ENCODE measurements at regions not wholly inside any gene's neighbourhood (a gene's known extent, or its start where the extent isn't known, plus 50 kb on each side); places are given as distances from the start of the nearest gene placed in this dataset.

- DNase-seq, result no peak
Observed at GRCh38 chr2:14684516-14684915, 52.0 kb downstream of the LRATD1 start.

DNA sequence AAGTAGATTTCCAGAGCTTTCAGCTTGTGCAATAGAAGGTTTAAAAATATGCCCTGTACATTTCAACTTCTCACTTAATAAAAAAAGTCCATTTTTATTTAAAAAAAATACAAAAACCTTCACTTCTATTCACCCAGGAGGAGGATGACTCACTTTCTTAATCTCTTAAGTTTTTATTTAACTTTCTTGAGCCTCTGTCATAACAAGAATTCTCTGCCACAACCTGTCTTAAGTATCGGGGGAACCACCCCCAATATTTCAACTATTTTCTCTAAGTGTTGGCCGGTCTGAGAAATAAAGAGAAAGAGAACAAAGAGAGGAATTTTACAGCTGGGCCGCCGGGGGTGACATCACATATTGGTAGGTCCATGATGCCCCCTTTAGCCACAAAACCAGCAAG is 58.4 kb downstream of the LRATD1 start:
- no peak for DNase-seq

DNA sequence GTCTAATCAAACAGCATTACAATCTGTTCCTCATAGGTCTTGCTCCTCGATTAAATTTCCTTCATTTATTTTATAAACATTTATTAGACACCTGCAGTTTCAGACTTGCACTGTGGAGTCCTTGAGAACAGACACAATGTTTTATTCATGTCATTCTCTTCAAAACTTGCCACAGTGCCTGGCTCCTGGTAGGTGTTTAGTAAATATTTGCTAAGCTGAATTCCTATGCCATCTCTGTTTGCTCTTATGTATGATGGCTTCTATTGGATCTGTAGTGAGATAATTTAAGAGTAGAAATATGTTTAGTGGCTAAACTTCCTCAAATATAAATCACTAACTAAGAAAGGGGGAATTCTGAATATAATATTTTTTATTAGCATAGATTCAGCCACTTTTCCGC is 61.4 kb downstream of the LRATD1 start:
- DNase-seq, result peak; percentile 71

GRCh38 chr2:14700753-14701152 is 68.2 kb downstream of the LRATD1 start:
- peak; percentile 43 for DNase-seq

- DNase-seq, result no peak
Observed at GRCh38 chr2:14702258-14702657, 69.7 kb downstream of the LRATD1 start.

- no peak for DNase-seq
Observed at GRCh38 chr2:14706201-14706600, 73.7 kb downstream of the LRATD1 start.

DNA sequence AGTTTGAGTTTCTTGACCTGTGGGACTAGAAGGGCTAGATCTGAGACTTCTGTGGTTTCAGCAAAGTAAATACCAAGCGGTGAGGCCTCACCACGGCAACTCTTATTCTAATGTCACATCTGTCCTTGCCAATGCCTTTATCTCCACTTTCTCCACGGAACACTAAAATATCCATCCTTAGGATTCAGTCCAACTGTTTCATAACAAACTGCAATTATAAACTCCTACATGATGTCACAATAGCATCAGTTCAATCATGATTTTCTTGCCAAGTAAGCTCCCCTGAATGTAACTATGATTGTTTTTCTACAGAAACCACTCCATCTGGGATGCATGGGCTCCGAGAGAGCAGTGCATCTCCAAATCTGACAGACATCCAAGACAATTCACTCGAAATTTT is 79.6 kb downstream of the LRATD1 start:
- no peak for DNase-seq

GRCh38 chr2:14713248-14713647 is 80.7 kb downstream of the LRATD1 start:
- no peak for DNase-seq

DNA sequence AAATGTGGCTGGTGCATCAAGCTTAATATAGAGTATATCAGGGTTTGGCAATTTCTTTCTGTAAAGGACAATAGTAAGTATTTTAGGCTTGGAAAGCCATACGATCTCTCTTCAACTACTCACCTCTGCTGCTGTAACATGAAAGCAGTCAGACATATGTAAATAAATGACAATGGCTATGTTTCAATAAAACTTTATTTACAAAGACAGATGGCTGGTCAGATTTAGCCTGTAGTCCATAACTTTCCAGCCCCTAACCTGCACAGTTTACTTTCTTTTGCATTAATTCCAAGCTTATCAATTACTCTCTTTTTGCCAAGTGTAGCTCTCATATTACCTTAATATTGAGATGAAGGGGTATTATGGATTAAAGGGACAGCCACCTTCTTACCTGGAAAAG is 83.1 kb downstream of the LRATD1 start:
- DNase-seq, result no peak

GRCh38 chr2:14716319-14716718 is 83.8 kb downstream of the LRATD1 start:
- DNase-seq, result peak; percentile 48

- peak; percentile 4 for DNase-seq
Observed at GRCh38 chr2:14717131-14717530, 84.6 kb downstream of the LRATD1 start.

DNA sequence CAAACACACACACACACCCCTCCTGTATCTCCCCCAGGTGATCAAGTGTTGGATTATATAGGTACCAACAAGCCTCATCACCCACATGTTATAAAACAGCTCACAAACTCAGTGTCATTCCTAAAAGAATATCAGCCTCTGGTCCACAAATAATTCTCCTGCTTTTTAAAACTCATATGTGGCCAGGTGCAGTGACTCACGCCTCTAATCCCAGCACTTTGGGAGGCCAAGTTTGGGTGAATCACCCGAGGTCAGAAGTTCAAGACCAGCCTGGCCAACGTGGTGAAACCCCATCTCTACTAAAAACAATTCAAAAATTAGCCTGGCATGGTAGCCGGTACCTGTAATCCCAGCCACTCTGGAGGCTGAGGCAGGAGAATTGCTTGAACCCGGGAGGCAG is 87.8 kb downstream of the LRATD1 start:
- DNase-seq, result no peak

- DNase-seq, result no peak
Observed at GRCh38 chr2:14720739-14721138, 88.2 kb downstream of the LRATD1 start.

- no peak for DNase-seq
Observed at GRCh38 chr2:14722904-14723570, 90.5 kb downstream of the LRATD1 start.

- no peak for DNase-seq
Observed at GRCh38 chr2:14723684-14724083, 91.2 kb downstream of the LRATD1 start.

DNA sequence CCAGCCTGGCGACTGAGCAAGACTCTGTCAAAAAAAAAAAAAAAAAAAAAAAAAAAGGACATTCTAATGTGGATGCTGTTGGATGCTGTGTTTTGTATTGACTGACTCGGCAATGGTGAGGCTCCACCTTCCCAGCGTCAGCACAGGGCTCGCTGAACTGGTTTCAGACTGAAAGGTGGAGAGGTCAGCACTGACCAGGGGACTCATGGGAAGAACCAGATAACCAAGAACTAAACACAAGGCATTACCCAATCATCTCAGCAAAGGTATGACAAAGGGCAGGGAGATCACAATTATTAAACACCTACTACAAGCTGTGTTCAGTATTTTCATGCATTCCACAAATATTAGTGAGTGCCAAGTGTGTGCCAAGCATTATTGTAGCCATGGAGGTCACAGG is 103.2 kb downstream of the LRATD1 start:
- DNase-seq, result peak; percentile 10

DNA sequence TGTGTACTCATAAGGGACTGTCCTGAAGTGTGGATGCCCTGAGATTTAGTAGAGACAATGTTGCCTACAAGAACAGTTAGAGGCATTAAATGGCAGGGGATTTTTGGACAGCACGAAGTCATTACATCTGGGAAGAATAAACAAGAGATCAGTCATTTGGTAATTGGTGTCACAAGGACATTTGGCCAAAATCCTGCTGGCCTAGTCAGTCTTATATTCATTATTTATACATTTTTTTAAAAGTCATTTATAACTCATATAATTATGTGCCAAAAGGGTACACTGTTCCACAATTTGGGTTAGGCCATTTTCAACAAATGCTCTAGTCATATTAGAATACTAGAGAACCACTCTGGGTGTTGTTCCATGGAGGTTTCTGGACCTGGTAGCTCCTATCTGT is 104.7 kb downstream of the LRATD1 start:
- no peak for DNase-seq

GRCh38 chr2:14743861-14744260 is 111.3 kb downstream of the LRATD1 start:
- DNase-seq, result no peak

- DNase-seq, result no peak
Observed at GRCh38 chr2:14745288-14746076, 113.0 kb downstream of the LRATD1 start.

- no peak for DNase-seq
Observed at GRCh38 chr2:14746133-14746532, 113.6 kb downstream of the LRATD1 start.

DNA sequence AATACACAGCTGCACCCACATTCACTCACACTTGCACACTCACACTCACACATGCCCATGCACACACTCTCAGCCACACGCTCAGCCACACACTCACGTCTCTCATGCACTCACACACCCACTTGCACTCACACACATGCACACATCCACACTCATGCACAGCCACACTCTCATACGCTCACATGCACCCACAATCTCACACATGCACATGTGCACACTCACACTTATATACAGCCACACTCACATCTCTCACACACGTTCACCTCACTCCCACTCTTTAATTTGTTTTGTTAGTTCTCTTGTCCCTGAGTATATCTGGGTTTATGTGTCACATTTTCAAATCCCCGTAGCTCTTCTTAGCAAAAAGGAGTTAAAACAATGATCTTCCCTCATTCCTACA is 114.9 kb downstream of the LRATD1 start:
- no peak for DNase-seq

- DNase-seq, result no peak
Observed at GRCh38 chr2:14749884-14750283, 117.4 kb downstream of the LRATD1 start.

DNA sequence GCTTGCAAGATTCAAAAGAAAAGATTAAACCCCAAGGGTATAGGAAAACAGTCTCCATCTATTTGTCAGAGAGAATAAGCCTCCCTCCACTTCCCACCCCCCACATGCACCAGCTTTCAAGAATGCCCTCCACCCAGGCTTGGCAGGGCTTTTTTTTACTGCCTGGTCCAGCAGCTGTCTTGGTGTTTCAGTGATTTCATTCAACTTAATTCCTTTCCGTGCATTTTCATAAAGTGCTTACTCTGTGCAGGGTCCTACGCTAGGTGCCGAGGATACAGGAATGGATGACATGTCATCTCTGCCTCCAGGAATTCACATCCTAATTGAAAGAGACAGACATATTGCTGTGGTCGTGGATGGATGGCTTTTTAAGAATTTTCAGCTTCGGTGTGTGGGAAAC is 117.9 kb downstream of the LRATD1 start:
- DNase-seq, result no peak

- peak; percentile 40 for DNase-seq
Observed at GRCh38 chr2:14751581-14751980, 119.1 kb downstream of the LRATD1 start.

- no peak for DNase-seq
Observed at GRCh38 chr2:14752295-14752694, 119.8 kb downstream of the LRATD1 start.

Data from DMS53 (cell line).